ENCODE measurements at regions not wholly inside any gene's neighbourhood (a gene's known extent, or its start where the extent isn't known, plus 50 kb on each side); places are given as distances from the start of the nearest gene placed in this dataset.

DNA sequence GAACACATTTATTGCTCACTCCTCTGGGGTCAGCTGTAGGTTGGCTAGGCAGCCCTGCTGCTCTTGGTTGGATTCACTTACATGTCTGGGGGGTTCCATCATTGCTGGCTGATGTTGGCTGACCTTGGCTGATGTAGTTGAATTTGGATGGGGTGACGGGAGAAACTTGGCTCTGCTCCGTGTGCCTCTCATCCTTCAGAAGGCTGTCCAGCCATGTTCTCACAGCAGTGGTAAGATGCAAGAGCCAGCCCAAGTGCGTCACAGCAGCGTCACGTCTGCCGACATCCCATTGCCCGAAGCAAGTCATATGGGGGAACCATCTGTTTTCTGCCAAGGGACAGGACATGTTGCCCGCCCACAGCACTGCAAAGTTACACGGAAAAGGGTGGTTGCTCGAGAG lies 613.5 kb downstream of the MATN1 start:
- ChIA-PET POLR2A (no interaction called here), CTCF (ENCODE audit: low intra/inter-chr PET ratio, low total read pairs) (no interaction called here)
- WGBS (ENCODE audit: low lambda C conversion rate) = 0% methylated on average over 5 of the region's 10 CpGs
- Histone ChIP-seq H3K9ac (ENCODE audit: insufficient read depth, low read depth, low read length) (no peak overlapping the region), H4K20me1 (ENCODE audit: insufficient read depth, low read length) (no peaks in the 10 kb centered on the region), H3K4me3 (replicated peaks in 1 of 3; ENCODE audit: insufficient read depth in 1 of 3, low read depth in 2 of 3, low read length in 3 of 3) (no peak overlapping the region), H3K27me3 (ENCODE audit: control insufficient read depth in 1 of 2, insufficient read depth in 2 of 2, low read length in 2 of 2) (peaks cover 0 to 12% of the 10 kb centered on the region in 2 experiments; a peak in 3 of 5 replicates), H3K36me3 (replicated peaks in 1 of 2; ENCODE audit: control insufficient read depth in 1 of 2, insufficient read depth in 2 of 2, low read length in 2 of 2) (no peaks in the 10 kb centered on the region), H3K4me1 (ENCODE audit: insufficient read depth, low read length) (no peaks in the 10 kb centered on the region), H3K27ac (ENCODE audit: extremely low read length, insufficient read depth, low read length) (no peak overlapping the region), H3K79me2 (ENCODE audit: insufficient read depth, low read length) (no peaks in the 10 kb centered on the region), H3K9me3 (ENCODE audit: low read length) (no peaks in the 10 kb centered on the region), H3K4me2 (ENCODE audit: low read depth, low read length) (no peak overlapping the region), H2AFZ (ENCODE audit: low read length) (no peak overlapping the region)
- in situ Hi-C loops (cut with HindIII; ENCODE audit: extremely low pct_ligation_motif_present, low pct_unique_long_range_greater_than_20kb) = loop anchor here (10.0 to 25.0 kb wide), 3 partner anchors 325 to 875 kb away; partner anchors contain the start of genes MECR and PTPRU
- FAIRE-seq (no peak), ATAC-seq (no peak), DNase-seq (ENCODE audit: low spot score) (no peak)
- intact Hi-C loops (cut with micrococcal nuclease; ENCODE audit: unreplicated experiment) = no loop called here
- TF ChIP-seq ZSCAN29 (CRISPR knock-in tag; conservative IDR thresholded peaks at IDR 0.05) (no peak), REPIN1 (CRISPR knock-in tag; IDR thresholded peaks at IDR 0.05; ENCODE audit: borderline replicate concordance, low read depth) (no peak), CREB1 (IDR thresholded peaks at IDR 0.05) (peak; percentile 52), CREB1 (CRISPR knock-in tag; IDR thresholded peaks at IDR 0.05) (no peak), MIER2 (CRISPR knock-in tag; IDR thresholded peaks at IDR 0.05) (no peak), POLR2A (IDR thresholded peaks at IDR 0.05; ENCODE audit: insufficient read depth in 1 of 2, low read depth in 2 of 2, low read length in 2 of 2) (no peak), NKX3-1 (CRISPR knock-in tag; IDR thresholded peaks at IDR 0.05) (no peak)
- TF ChIP-seq, protein P1, sequence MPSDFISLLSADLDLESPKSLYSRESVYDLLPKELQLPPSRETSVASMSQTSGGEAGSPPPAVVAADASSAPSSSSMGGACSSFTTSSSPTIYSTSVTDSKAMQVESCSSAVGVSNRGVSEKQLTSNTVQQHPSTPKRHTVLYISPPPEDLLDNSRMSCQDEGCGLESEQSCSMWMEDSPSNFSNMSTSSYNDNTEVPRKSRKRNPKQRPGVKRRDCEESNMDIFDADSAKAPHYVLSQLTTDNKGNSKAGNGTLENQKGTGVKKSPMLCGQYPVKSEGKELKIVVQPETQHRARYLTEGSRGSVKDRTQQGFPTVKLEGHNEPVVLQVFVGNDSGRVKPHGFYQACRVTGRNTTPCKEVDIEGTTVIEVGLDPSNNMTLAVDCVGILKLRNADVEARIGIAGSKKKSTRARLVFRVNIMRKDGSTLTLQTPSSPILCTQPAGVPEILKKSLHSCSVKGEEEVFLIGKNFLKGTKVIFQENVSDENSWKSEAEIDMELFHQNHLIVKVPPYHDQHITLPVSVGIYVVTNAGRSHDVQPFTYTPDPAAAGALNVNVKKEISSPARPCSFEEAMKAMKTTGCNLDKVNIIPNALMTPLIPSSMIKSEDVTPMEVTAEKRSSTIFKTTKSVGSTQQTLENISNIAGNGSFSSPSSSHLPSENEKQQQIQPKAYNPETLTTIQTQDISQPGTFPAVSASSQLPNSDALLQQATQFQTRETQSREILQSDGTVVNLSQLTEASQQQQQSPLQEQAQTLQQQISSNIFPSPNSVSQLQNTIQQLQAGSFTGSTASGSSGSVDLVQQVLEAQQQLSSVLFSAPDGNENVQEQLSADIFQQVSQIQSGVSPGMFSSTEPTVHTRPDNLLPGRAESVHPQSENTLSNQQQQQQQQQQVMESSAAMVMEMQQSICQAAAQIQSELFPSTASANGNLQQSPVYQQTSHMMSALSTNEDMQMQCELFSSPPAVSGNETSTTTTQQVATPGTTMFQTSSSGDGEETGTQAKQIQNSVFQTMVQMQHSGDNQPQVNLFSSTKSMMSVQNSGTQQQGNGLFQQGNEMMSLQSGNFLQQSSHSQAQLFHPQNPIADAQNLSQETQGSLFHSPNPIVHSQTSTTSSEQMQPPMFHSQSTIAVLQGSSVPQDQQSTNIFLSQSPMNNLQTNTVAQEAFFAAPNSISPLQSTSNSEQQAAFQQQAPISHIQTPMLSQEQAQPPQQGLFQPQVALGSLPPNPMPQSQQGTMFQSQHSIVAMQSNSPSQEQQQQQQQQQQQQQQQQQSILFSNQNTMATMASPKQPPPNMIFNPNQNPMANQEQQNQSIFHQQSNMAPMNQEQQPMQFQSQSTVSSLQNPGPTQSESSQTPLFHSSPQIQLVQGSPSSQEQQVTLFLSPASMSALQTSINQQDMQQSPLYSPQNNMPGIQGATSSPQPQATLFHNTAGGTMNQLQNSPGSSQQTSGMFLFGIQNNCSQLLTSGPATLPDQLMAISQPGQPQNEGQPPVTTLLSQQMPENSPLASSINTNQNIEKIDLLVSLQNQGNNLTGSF (CRISPR knock-in tag; IDR thresholded peaks at IDR 0.05) = no peak
- no TSS peak for BruUV-seq (replicated peaks)
